Prostate gland (tissue), 2 donors: ENCODE measurements at regions not wholly inside any gene's neighbourhood (a gene's known extent, or its start where the extent isn't known, plus 50 kb on each side); places are given as distances from the start of the nearest gene placed in this dataset.

ENCODE experiments used
- POLR2A ChIP-seq: fragments of 450-650 bp; IDR thresholded peaks from one replicate; pipeline ENCODE4 v1.6.1; 2016; ENCODE audit warnings: antibody characterized with exemption, mild to moderate bottlenecking
- TF ChIP-seq, protein P1 (sequence below), 4 experiments: fragments of 200-600 bp in 2 of 4; fragments of 450-650 bp in 2 of 4; sonication (generic) in 2 of 4; IDR thresholded peaks; 1 replicate in 3 of 4; 2 replicates in 1 of 4; pipeline ENCODE4 v1.5.1; 2016 to 2019; ENCODE audit warnings: antibody characterized with exemption in 4 of 4, mild to moderate bottlenecking in 2 of 4, moderate library complexity in 2 of 4

DNA sequence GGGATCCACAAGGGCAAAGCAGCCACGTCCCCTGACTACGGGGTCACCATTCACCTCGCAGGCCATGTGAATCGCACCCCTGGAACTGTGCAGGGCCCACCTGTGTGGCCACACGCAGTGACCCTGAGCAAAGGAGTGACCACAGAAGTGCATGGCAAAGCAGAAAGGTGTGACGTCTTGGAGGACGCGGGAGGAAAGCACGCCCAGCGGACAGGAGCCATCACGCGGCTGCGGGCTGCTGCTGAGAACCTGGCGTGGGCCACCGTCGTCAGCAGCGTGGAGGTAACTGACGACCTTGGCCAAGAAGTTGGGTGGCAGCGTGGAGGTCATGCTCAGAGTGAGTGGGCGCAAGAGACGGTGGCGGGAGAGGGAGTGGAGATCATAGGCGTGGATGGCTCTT, 76.7 kb upstream of the C1orf174 start:
- TF ChIP-seq, protein P1, sequence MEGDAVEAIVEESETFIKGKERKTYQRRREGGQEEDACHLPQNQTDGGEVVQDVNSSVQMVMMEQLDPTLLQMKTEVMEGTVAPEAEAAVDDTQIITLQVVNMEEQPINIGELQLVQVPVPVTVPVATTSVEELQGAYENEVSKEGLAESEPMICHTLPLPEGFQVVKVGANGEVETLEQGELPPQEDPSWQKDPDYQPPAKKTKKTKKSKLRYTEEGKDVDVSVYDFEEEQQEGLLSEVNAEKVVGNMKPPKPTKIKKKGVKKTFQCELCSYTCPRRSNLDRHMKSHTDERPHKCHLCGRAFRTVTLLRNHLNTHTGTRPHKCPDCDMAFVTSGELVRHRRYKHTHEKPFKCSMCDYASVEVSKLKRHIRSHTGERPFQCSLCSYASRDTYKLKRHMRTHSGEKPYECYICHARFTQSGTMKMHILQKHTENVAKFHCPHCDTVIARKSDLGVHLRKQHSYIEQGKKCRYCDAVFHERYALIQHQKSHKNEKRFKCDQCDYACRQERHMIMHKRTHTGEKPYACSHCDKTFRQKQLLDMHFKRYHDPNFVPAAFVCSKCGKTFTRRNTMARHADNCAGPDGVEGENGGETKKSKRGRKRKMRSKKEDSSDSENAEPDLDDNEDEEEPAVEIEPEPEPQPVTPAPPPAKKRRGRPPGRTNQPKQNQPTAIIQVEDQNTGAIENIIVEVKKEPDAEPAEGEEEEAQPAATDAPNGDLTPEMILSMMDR (IDR thresholded peaks at IDR 0.05) = no peak
- no peak for TF ChIP-seq POLR2A
